Neural progenitor cell (in vitro differentiated cells): ENCODE measurements at regions not wholly inside any gene's neighbourhood (a gene's known extent, or its start where the extent isn't known, plus 50 kb on each side); places are given as distances from the start of the nearest gene placed in this dataset.
A peak's percentile ranks its signal among the peaks of the same experiment; 100 is the strongest.

Experiments
- DNase-seq: peaks from one replicate; pipeline ENCODE4 v3.0.0-alpha.2; 2016; ENCODE audit warnings: low spot score
- H2AFZ ChIP-seq: fragments of 200-600 bp; sonication (generic); replicated peaks from 2 replicates; pipeline ENCODE4 v1.6.1; 2016; ENCODE audit warnings: antibody characterized with exemption
- H3F3A ChIP-seq: fragments of 200-600 bp; sonication (generic); 2 replicates; pipeline ENCODE4 v1.6.1; 2016; ENCODE audit warnings: antibody characterized with exemption, low read depth
- H3K27ac ChIP-seq: fragments of 200-600 bp; sonication (generic); 2 replicates; pipeline ENCODE4 v1.5.1; 2016; ENCODE audit warnings: mild to moderate bottlenecking
- H3K27me3 ChIP-seq: fragments of 200-600 bp; sonication (generic); 2 replicates; pipeline ENCODE4 v1.6.1; 2016; ENCODE audit warnings: mild to moderate bottlenecking, moderate library complexity
- H3K36me3 ChIP-seq: fragments of 200-600 bp; sonication (generic); 2 replicates; pipeline ENCODE4 v1.5.1; 2016
- H3K4me1 ChIP-seq: fragments of 200-600 bp; sonication (generic); 2 replicates; pipeline ENCODE4 v1.6.1; 2016; ENCODE audit warnings: mixed run types
- H3K4me2 ChIP-seq: fragments of 200-600 bp; sonication (generic); 2 replicates; pipeline ENCODE4 v1.6.1; 2016
- H3K4me3 ChIP-seq: fragments of 200-600 bp; sonication (generic); 2 replicates; pipeline ENCODE4 v1.5.1; 2016
- H3K79me2 ChIP-seq: fragments of 200-600 bp; sonication (generic); 2 replicates; pipeline ENCODE4 v1.6.1; 2016; ENCODE audit warnings: low read depth
- H3K9ac ChIP-seq: fragments of 200-600 bp; sonication (generic); 2 replicates; pipeline ENCODE4 v1.6.1; 2016
- H3K9me3 ChIP-seq: fragments of 200-600 bp; sonication (generic); 2 replicates; pipeline ENCODE4 v1.5.1; 2016; ENCODE audit warnings: low read depth
- H4K20me1 ChIP-seq: fragments of 200-600 bp; sonication (generic); 2 replicates; pipeline ENCODE4 v1.6.1; 2016; ENCODE audit warnings: low read depth
- H3K27ac Mint-ChIP-seq: 3 replicates; pipeline ENCODE4 v1.8.0; 2021; ENCODE audit warnings: mixed read lengths
- H3K27me3 Mint-ChIP-seq: 2 replicates; pipeline ENCODE4 v1.8.0; 2022; ENCODE audit warnings: low read depth, mild to moderate bottlenecking, inconsistent platforms, moderate library complexity, mixed read lengths; ENCODE audit not compliant: insufficient read depth
- H3K36me3 Mint-ChIP-seq: 3 replicates; pipeline ENCODE4 v1.8.0; 2021; ENCODE audit warnings: mixed read lengths
- H3K4me1 Mint-ChIP-seq: 3 replicates; pipeline ENCODE4 v1.8.0; 2021; ENCODE audit warnings: mixed read lengths
- H3K4me3 Mint-ChIP-seq: 3 replicates; pipeline ENCODE4 v1.8.0; 2021; ENCODE audit warnings: mild to moderate bottlenecking, moderate library complexity, mixed read lengths
- H3K9me3 Mint-ChIP-seq: 3 replicates; pipeline ENCODE4 v1.8.0; 2020; ENCODE audit warnings: mixed read lengths
- CTCF ChIP-seq: fragments of 200-600 bp; sonication (generic); IDR thresholded peaks from 2 replicates; pipeline ENCODE4 v1.5.1; 2017; ENCODE audit warnings: antibody characterized with exemption, mild to moderate bottlenecking
- EZH2 ChIP-seq: fragments of 200-600 bp; sonication (generic); IDR thresholded peaks from 2 replicates; pipeline ENCODE4 v1.6.1; 2017; ENCODE audit warnings: antibody characterized with exemption, mild to moderate bottlenecking, moderate library complexity
- EZH2phosphoT487 ChIP-seq: fragments of 200-600 bp; sonication (generic); IDR thresholded peaks from 2 replicates; pipeline ENCODE4 v1.6.1; 2017; ENCODE audit warnings: antibody characterized with exemption

DNA sequence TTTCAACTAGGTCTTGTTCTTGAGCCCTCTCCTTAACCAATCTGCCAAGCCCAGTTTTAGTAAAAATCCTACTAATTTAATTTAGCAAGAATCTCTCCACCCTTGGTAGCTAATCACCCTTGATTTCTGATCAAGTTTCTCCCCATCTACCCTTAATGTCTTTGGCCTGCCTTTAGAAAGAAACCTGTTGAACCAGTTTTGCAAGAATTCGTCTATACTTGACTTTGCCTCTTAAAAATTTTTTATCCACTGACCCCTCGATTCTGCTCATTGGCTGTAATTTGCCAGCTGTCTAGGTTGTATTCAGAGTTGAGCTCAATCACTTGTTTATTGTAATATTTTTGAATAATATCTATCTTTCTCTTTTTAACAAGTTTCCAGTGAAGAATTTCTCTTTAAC is 1138.5 kb downstream of the CDH11 start:
- no peaks in the 10 kb centered on the region for H3K9me3 ChIP-seq

DNA sequence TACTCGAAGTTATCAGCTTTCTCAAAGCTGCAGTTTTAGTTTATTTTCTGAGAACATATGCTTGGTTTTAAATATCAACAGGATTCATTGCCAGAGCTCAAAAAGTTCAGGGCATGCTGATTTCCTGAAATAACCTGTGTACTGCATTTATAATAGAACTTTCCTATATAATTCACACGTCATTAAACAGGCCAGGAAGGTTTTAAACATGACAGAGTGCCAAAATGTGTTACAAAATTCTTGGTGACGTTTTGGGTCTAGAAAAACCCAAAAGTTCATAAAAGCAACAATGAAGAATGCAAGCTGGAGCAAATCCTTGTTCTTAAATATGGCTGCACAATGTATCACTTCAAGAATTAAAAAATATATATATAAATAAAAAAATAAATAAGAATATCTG is 1139.1 kb downstream of the CDH11 start:
- Mint-ChIP-seq H3K27ac (peak overlapping the region; percentile 99), H3K4me1 (peaks cover 36% of the 10 kb centered on the region), H3K4me3 (peak overlapping the region; percentile 50), H3K9me3 (peaks cover 14% of the 10 kb centered on the region), H3K27me3 (peaks cover 2% of the 10 kb centered on the region), H3K36me3 (no peaks in the 10 kb centered on the region)
- H3K4me3 ChIP-seq = no peak overlapping the region
- H3K36me3 ChIP-seq = no peaks in the 10 kb centered on the region
- peaks cover 44% of the 10 kb centered on the region for H3F3A ChIP-seq
- no peak for TF ChIP-seq EZH2phosphoT487
- TF ChIP-seq EZH2 = no peak
- no peak for TF ChIP-seq CTCF
- H4K20me1 ChIP-seq = no peaks in the 10 kb centered on the region
- no peaks in the 10 kb centered on the region for H3K79me2 ChIP-seq
- peaks cover 46% of the 10 kb centered on the region for H3K4me1 ChIP-seq
- H3K9ac ChIP-seq = peak overlapping the region; percentile 16
- no peak overlapping the region for H2AFZ ChIP-seq
- no peaks in the 10 kb centered on the region for H3K9me3 ChIP-seq
- no peaks in the 10 kb centered on the region for H3K27me3 ChIP-seq
- no peak for DNase-seq
- peak overlapping the region; percentile 98 for H3K27ac ChIP-seq
- peak overlapping the region; percentile 70 for H3K4me2 ChIP-seq

More for the DNA sequence above, 1138.5 kb downstream of the CDH11 start:
- peaks cover 14% of the 10 kb centered on the region for H3K9me3 Mint-ChIP-seq
- Histone ChIP-seq H3K4me1 (peaks cover 46% of the 10 kb centered on the region), H3K79me2 (no peaks in the 10 kb centered on the region), H3K4me2 (peak overlapping the region; percentile 70), H3K4me3 (no peak overlapping the region), H3F3A (peaks cover 50% of the 10 kb centered on the region), H3K36me3 (no peaks in the 10 kb centered on the region), H4K20me1 (no peaks in the 10 kb centered on the region), H3K9ac (no peak overlapping the region), H3K27ac (peak overlapping the region; percentile 98), H2AFZ (no peak overlapping the region), H3K27me3 (no peaks in the 10 kb centered on the region)
- DNase-seq = no peak
- H3K27me3 Mint-ChIP-seq = peaks cover 2% of the 10 kb centered on the region
- H3K4me3 Mint-ChIP-seq = no peak overlapping the region
- H3K36me3 Mint-ChIP-seq = no peaks in the 10 kb centered on the region
- peaks cover 35% of the 10 kb centered on the region for H3K4me1 Mint-ChIP-seq
- H3K27ac Mint-ChIP-seq = peak overlapping the region; percentile 97
- TF ChIP-seq CTCF (no peak), EZH2 (no peak), EZH2phosphoT487 (no peak)

GRCh38 chr16:63982110-63982509 is 1139.8 kb downstream of the CDH11 start:
- no peak overlapping the region for H3K9ac ChIP-seq
- peak overlapping the region; percentile 31 for H3K4me3 ChIP-seq
- Mint-ChIP-seq H3K4me3 (peak overlapping the region; percentile 76), H3K36me3 (no peaks in the 10 kb centered on the region), H3K9me3 (peaks cover 13% of the 10 kb centered on the region), H3K27ac (peak overlapping the region; percentile 99), H3K4me1 (peaks cover 36% of the 10 kb centered on the region), H3K27me3 (peaks cover 2% of the 10 kb centered on the region)
- peaks cover 47% of the 10 kb centered on the region for H3K4me1 ChIP-seq
- H3K36me3 ChIP-seq = no peaks in the 10 kb centered on the region
- no peaks in the 10 kb centered on the region for H3K79me2 ChIP-seq
- TF ChIP-seq EZH2 = no peak
- no peak for TF ChIP-seq EZH2phosphoT487
- no peak for TF ChIP-seq CTCF
- H3K9me3 ChIP-seq = no peaks in the 10 kb centered on the region
- no peak overlapping the region for H2AFZ ChIP-seq
- no peaks in the 10 kb centered on the region for H3K27me3 ChIP-seq
- no peaks in the 10 kb centered on the region for H4K20me1 ChIP-seq
- peak; percentile 78 for DNase-seq
- H3K4me2 ChIP-seq = peak overlapping the region; percentile 70
- H3K27ac ChIP-seq = peak overlapping the region; percentile 98
- H3F3A ChIP-seq = peaks cover 44% of the 10 kb centered on the region
